ENCODE measurements at regions not wholly inside any gene's neighbourhood (a gene's known extent, or its start where the extent isn't known, plus 50 kb on each side); places are given as distances from the start of the nearest gene placed in this dataset.
"Not testable (repeated sequence)": the region's sequence is repeated elsewhere in the genome, so short reads cannot be mapped to it uniquely, and the experiment has no call there.

- no peak overlapping the region for H3K27ac ChIP-seq
- H3K9me3 ChIP-seq: no peaks in the 10 kb centered on the region
- DNase-seq (ENCODE audit: extremely low spot score in 2 of 2): no peak
- no peaks in the 10 kb centered on the region for H3K27me3 ChIP-seq
- H3K4me1 ChIP-seq: no peaks in the 10 kb centered on the region
- intact Hi-C loops (cut with DNase I): no loop called here
- no peaks in the 10 kb centered on the region for H3K36me3 ChIP-seq
- no peak for TF ChIP-seq POLR2A (IDR thresholded peaks at IDR 0.05)
- no peak for TF ChIP-seq CTCF (IDR thresholded peaks at IDR 0.05)
- TF ChIP-seq POLR2AphosphoS5 (IDR thresholded peaks at IDR 0.05; ENCODE audit: insufficient read depth in 1 of 2, low read depth in 1 of 2): no peak
- no peak overlapping the region for H3K4me3 ChIP-seq
These were observed 1267.5 kb upstream of the CDH9 start for GRCh38 chr5:28305891-28306290.

DNA sequence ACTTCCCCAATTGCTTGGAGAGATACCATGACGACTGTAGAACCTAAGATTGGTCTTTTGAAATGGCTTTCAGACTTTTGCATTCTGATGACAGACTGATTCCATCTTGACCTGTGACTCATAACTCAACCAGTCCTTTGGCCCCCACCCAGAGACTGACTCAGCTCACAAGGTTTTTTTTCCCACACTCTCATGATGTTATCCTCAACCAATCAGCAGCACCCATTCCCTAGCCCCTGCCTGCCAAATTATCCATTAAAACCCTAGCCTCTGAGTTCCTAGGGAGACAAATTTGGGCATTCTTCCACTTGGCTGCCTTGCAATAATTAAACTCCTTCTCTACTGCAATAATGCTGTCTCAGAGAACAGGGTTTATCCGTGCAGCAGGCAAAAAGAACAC lies 1263.3 kb upstream of the CDH9 start:
- intact Hi-C loops (cut with DNase I): no loop called here
- Histone ChIP-seq H3K4me1 (no peaks in the 10 kb centered on the region), H3K27ac (no peak overlapping the region), H3K9me3 (no peaks in the 10 kb centered on the region), H3K27me3 (no peaks in the 10 kb centered on the region), H3K36me3 (no peaks in the 10 kb centered on the region), H3K4me3 (no peak overlapping the region)
- no peak for DNase-seq (ENCODE audit: extremely low spot score in 2 of 2)
- TF ChIP-seq POLR2AphosphoS5 (IDR thresholded peaks at IDR 0.05; ENCODE audit: insufficient read depth in 1 of 2, low read depth in 1 of 2) (no peak), POLR2A (IDR thresholded peaks at IDR 0.05) (no peak), CTCF (IDR thresholded peaks at IDR 0.05) (no peak)

DNA sequence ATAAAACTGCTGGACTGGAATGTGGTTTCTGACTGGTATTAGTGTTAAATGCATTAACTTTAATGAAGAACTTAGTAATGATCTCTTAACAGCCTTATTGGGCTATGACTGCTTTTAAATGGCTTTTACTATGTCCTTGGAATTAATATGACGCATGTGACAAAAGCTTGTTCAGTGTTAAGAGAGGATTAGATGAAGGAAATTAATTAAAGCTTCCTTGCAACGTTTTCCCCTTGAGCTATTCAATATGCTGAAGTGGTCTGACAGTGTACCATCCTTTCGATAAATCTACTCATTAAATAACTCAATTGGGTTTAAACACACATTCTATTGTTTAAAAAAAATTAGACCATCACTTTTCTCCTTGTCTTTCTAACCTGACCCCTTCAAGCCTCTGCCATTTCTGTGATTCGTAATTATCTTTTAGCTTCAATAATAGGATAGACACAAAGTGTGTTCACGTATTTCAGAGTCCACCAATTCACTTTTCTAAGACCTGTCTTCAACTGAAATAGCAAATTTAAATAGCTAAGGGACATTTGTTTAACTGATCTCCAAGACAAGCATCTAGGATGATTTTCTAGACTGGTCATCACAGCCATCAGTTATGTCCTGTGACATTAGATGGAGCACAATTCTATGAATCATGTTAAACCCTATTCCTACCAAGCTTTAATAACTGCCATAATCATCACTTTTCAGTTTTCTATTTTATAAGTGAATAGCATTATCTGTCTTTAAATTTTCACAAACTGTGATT lies 1258.0 kb upstream of the CDH9 start:
- Histone ChIP-seq H3K4me1 (no peaks in the 10 kb centered on the region), H3K27ac (no peak overlapping the region), H3K27me3 (no peaks in the 10 kb centered on the region), H3K4me3 (no peak overlapping the region), H3K9me3 (no peaks in the 10 kb centered on the region), H3K36me3 (no peaks in the 10 kb centered on the region)
- DNase-seq (ENCODE audit: extremely low spot score in 2 of 2): no peak
- intact Hi-C loops (cut with DNase I): no loop called here
- TF ChIP-seq POLR2AphosphoS5 (IDR thresholded peaks at IDR 0.05; ENCODE audit: insufficient read depth in 1 of 2, low read depth in 1 of 2): no peak
- TF ChIP-seq CTCF (IDR thresholded peaks at IDR 0.05): no peak
- TF ChIP-seq POLR2A (IDR thresholded peaks at IDR 0.05): no peak

DNA sequence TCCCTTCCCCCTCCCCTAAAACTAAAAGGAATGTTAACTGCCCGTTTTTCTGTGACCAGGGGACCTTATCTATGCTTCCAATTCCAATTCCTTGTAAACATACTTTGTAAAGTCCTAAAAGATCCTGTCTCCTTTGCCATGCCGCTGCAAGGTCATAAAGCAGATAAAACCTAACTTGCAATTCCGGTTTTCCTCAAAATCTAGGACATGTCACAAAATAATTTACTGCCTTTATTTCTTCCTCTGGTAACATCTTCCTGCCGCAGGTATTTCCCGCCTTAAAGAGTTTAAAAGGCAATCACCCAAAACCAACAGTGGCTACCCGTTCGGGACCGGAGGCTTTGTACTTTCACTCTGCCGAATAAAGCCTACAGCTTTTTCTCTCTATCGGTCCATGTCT lies 1248.6 kb upstream of the CDH9 start:
- H3K9me3 ChIP-seq; DNase-seq (ENCODE audit: extremely low spot score in 2 of 2); H3K36me3 ChIP-seq; intact Hi-C loops (cut with DNase I); H3K27me3 ChIP-seq; H3K4me3 ChIP-seq; H3K4me1 ChIP-seq; H3K27ac ChIP-seq: not testable (repeated sequence)

GRCh38 chr5:28286566-28286965 lies 1248.2 kb upstream of the CDH9 start:
- Histone ChIP-seq H3K4me3 (no peak overlapping the region), H3K4me1 (no peaks in the 10 kb centered on the region), H3K9me3 (no peaks in the 10 kb centered on the region), H3K27me3 (no peaks in the 10 kb centered on the region), H3K27ac (no peak overlapping the region), H3K36me3 (no peaks in the 10 kb centered on the region)
- intact Hi-C loops (cut with DNase I): no loop called here
- no peak for DNase-seq (ENCODE audit: extremely low spot score in 2 of 2)
- TF ChIP-seq POLR2AphosphoS5 (IDR thresholded peaks at IDR 0.05; ENCODE audit: insufficient read depth in 1 of 2, low read depth in 1 of 2) (no peak), POLR2A (IDR thresholded peaks at IDR 0.05) (no peak), CTCF (IDR thresholded peaks at IDR 0.05) (no peak)
